HCT116 (cell line): ENCODE measurements at regions not wholly inside any gene's neighbourhood (a gene's known extent, or its start where the extent isn't known, plus 50 kb on each side); places are given as distances from the start of the nearest gene placed in this dataset.

Experiments
- ATAC-seq: fragments of 200-7000 bp; cut with Tn5 transposase; 2 replicates; pipeline ENCODE4 v1.9.1; 2020; ENCODE audit warnings: mild to moderate bottlenecking, moderate library complexity
- BruUV-seq: library from RNA; stranded (reverse); fragments of 400-500 nt; replicated peaks from 2 replicates; lab custom pipeline; 2021; lab: Mats Ljungman, UMichigan
- CTCF ChIA-PET: fragments of 300-600 bp; sonication (Branson Sonifier 250); formaldehyde crosslinking; loops from one replicate; lab custom pipeline; 2021; ENCODE audit warnings: antibody characterized with exemption; lab: Charles Lee
- POLR2A ChIA-PET: fragments of 300-600, 350-600 bp; sonication (Branson Sonifier 250); formaldehyde crosslinking; loops from one replicate; lab custom pipeline; 2021; ENCODE audit warnings: antibody characterized with exemption; lab: Charles Lee
- RAD21 ChIA-PET, 2 experiments: fragments of 300-600 bp; sonication (Branson Sonifier 250); formaldehyde crosslinking; loops; one replicate each; lab custom pipeline; 2023; ENCODE audit warnings: low total read pairs in 2 of 2; ENCODE audit not compliant: uncharacterized antibody in 2 of 2, unreplicated experiment in 2 of 2, low non-redundant PET in 1 of 2; lab: Charles Lee
- DNase-seq: peaks from one replicate; pipeline ENCODE4 v3.0.0-alpha.2; 2010; ENCODE audit warnings: low read depth, low spot score
- H2AFZ ChIP-seq: fragments of 200-600 bp; shearing (Covaris generic), sonication (generic); 2 replicates; pipeline ENCODE4 v1.6.1; 2017; ENCODE audit warnings: low read depth, mixed run types, mixed read lengths, antibody characterized with exemption, low read length; ENCODE audit not compliant: poor library complexity, severe bottlenecking
- H3K27ac ChIP-seq: 2 replicates; pipeline ENCODE4 v1.5.1; 2012; ENCODE audit warnings: low read depth, low read length
- H3K27me3 ChIP-seq: fragments of 200-600 bp; sonication (generic); 2 replicates; pipeline ENCODE4 v1.6.1; 2016; ENCODE audit warnings: mixed run types, low read length, mixed read lengths; ENCODE audit not compliant: insufficient read depth
- H3K36me3 ChIP-seq, 2 experiments: fragments of 200-500 bp in 1 of 2; fragments of 200-600 bp in 1 of 2; sonication (Bioruptor generic) in 1 of 2; sonication (generic) in 1 of 2; 2 replicates each; pipeline versions ENCODE4 v1.5.1 to v1.6.1; 2014 to 2016; ENCODE audit warnings: low read length in 2 of 2, inconsistent platforms in 1 of 2, mixed read lengths in 1 of 2, mixed run types in 1 of 2; ENCODE audit not compliant: insufficient read depth in 2 of 2, control insufficient read depth in 1 of 2
- H3K4me1 ChIP-seq, 2 experiments: fragments of 200-600 bp in 1 of 2; sonication (generic) in 1 of 2; 2 replicates each; pipeline versions ENCODE4 v1.5.1 to v1.6.1; 2012 to 2017; ENCODE audit warnings: low read length in 2 of 2, inconsistent platforms in 1 of 2, mild to moderate bottlenecking in 1 of 2, mixed read lengths in 1 of 2, mixed run types in 1 of 2, moderate library complexity in 1 of 2; ENCODE audit not compliant: insufficient read depth in 2 of 2, control insufficient read depth in 1 of 2
- H3K4me2 ChIP-seq: fragments of 200-600 bp; sonication (generic); 2 replicates; pipeline ENCODE4 v1.6.1; 2017; ENCODE audit warnings: mixed run types, low read length, mixed read lengths
- H3K4me3 ChIP-seq, 2 experiments: fragments of 200-600 bp in 1 of 2; sonication (generic) in 1 of 2; replicated peaks in 1 of 2; 2 replicates each; pipeline ENCODE4 v1.5.1; 2011 to 2016; ENCODE audit warnings: low read length in 2 of 2, control low read depth in 1 of 2, low read depth in 1 of 2, mild to moderate bottlenecking in 1 of 2, mixed read lengths in 1 of 2, mixed run types in 1 of 2
- H3K79me2 ChIP-seq: fragments of 200-600 bp; sonication (generic); 2 replicates; pipeline ENCODE4 v1.6.1; 2017; ENCODE audit warnings: mild to moderate bottlenecking, mixed run types, low read length, moderate library complexity, mixed read lengths; ENCODE audit not compliant: insufficient read depth
- H3K9ac ChIP-seq: fragments of 200-600 bp; sonication (generic); 2 replicates; pipeline ENCODE4 v1.6.1; 2016; ENCODE audit warnings: low read length, mixed read lengths
- H3K9me2 ChIP-seq: fragments of 200-600 bp; sonication (generic), shearing (Covaris generic); 2 replicates; pipeline ENCODE4 v1.6.1; 2017; ENCODE audit warnings: mixed run types, mild to moderate bottlenecking, moderate library complexity; ENCODE audit not compliant: insufficient read depth
- H3K9me3 ChIP-seq, 2 experiments: fragments of 200-500 bp in 1 of 2; fragments of 200-600 bp in 1 of 2; sonication (Bioruptor generic) in 1 of 2; sonication (generic) in 1 of 2; 2 replicates each; pipeline ENCODE4 v1.6.1; 2014 to 2017; ENCODE audit warnings: low read length in 2 of 2, mixed read lengths in 2 of 2, inconsistent platforms in 1 of 2, low read depth in 1 of 2, mild to moderate bottlenecking in 1 of 2, mixed run types in 1 of 2, moderate library complexity in 1 of 2; ENCODE audit not compliant: control insufficient read depth in 1 of 2, insufficient read depth in 1 of 2
- H4K20me1 ChIP-seq: fragments of 200-600 bp; sonication (generic), shearing (Covaris generic); 2 replicates; pipeline ENCODE4 v1.6.1; 2017; ENCODE audit warnings: mixed run types, mild to moderate bottlenecking, moderate library complexity; ENCODE audit not compliant: insufficient read depth
- EZH2 ChIP-seq: fragments of 200-600 bp; sonication (generic); IDR thresholded peaks from 2 replicates; pipeline ENCODE4 v1.6.1; 2017; ENCODE audit warnings: antibody characterized with exemption, mixed run types
- EZH2phosphoT487 ChIP-seq: fragments of 200-600 bp; IDR thresholded peaks from 2 replicates; pipeline ENCODE4 v1.6.1; 2018; ENCODE audit warnings: antibody characterized with exemption, borderline replicate concordance
- POLR2AphosphoS5 ChIP-seq: IDR thresholded peaks from 2 replicates; pipeline ENCODE4 v1.6.1; 2011; ENCODE audit warnings: mild to moderate bottlenecking, low read depth, low read length, moderate library complexity
- SIN3A ChIP-seq: IDR thresholded peaks from 2 replicates; pipeline ENCODE4 v1.6.1; 2012; ENCODE audit warnings: low read depth
- SP1 ChIP-seq: IDR thresholded peaks from 2 replicates; pipeline ENCODE4 v1.6.1; 2012; ENCODE audit warnings: low read depth
- YY1 ChIP-seq: IDR thresholded peaks from 2 replicates; pipeline ENCODE4 v1.6.1; 2011; ENCODE audit warnings: low read length, low read depth, moderate library complexity, mild to moderate bottlenecking; ENCODE audit not compliant: insufficient replicate concordance; ENCODE audit errors: extremely low read depth
- ZFX ChIP-seq: fragments of 450-650 bp; IDR thresholded peaks from 2 replicates; pipeline ENCODE4 v1.6.1; 2017
- intact Hi-C: fragments of 100-400 bp; cut with micrococcal nuclease; formaldehyde crosslinking; loops from 2 replicates; pipeline ENCODE4 v1.10.0; 2022
- TF ChIP-seq, protein P1 (sequence below): IDR thresholded peaks from 2 replicates; pipeline ENCODE4 v1.6.1; 2012; ENCODE audit warnings: low read depth
- TF ChIP-seq, protein P2 (sequence below), 3 experiments: fragments of 200-600 bp in 1 of 3; sonication (generic) in 1 of 3; IDR thresholded peaks in 2 of 3; conservative IDR thresholded peaks in 1 of 3; 2 replicates each; pipeline ENCODE4 v1.5.1; 2012 to 2017; ENCODE audit warnings: low read depth in 2 of 3, low read length in 2 of 3, antibody characterized with exemption in 1 of 3, borderline replicate concordance in 1 of 3, control low read depth in 1 of 3, mild to moderate bottlenecking in 1 of 3, mixed read lengths in 1 of 3, mixed run types in 1 of 3, moderate library complexity in 1 of 3; ENCODE audit not compliant: insufficient read depth in 1 of 3

- intact Hi-C loops = no loop called here
- ChIA-PET RAD21 (no interaction called here), POLR2A (no interaction called here), CTCF (interaction anchor here (1.2 to 1.7 kb wide), 2 partner anchors 11 to 719 kb away, joined by 3 to 4 read pairs; no protein-coding TSS in a partner anchor)
- Histone ChIP-seq H2AFZ (no peak overlapping the region), H3K27ac (no peak overlapping the region), H3K4me2 (no peak overlapping the region), H3K36me3 (no peaks in the 10 kb centered on the region), H4K20me1 (no peaks in the 10 kb centered on the region), H3K9ac (no peak overlapping the region), H3K4me3 (no peak overlapping the region), H3K27me3 (no peaks in the 10 kb centered on the region), H3K9me3 (no peaks in the 10 kb centered on the region), H3K4me1 (no peaks in the 10 kb centered on the region), H3K9me2 (no peaks in the 10 kb centered on the region), H3K79me2 (no peaks in the 10 kb centered on the region)
- no peak for DNase-seq
- TF ChIP-seq SP1 (no peak), EZH2 (no peak), ZFX (no peak), YY1 (no peak), SIN3A (no peak), EZH2phosphoT487 (no peak), POLR2AphosphoS5 (no peak)
- TF ChIP-seq, protein P1, sequence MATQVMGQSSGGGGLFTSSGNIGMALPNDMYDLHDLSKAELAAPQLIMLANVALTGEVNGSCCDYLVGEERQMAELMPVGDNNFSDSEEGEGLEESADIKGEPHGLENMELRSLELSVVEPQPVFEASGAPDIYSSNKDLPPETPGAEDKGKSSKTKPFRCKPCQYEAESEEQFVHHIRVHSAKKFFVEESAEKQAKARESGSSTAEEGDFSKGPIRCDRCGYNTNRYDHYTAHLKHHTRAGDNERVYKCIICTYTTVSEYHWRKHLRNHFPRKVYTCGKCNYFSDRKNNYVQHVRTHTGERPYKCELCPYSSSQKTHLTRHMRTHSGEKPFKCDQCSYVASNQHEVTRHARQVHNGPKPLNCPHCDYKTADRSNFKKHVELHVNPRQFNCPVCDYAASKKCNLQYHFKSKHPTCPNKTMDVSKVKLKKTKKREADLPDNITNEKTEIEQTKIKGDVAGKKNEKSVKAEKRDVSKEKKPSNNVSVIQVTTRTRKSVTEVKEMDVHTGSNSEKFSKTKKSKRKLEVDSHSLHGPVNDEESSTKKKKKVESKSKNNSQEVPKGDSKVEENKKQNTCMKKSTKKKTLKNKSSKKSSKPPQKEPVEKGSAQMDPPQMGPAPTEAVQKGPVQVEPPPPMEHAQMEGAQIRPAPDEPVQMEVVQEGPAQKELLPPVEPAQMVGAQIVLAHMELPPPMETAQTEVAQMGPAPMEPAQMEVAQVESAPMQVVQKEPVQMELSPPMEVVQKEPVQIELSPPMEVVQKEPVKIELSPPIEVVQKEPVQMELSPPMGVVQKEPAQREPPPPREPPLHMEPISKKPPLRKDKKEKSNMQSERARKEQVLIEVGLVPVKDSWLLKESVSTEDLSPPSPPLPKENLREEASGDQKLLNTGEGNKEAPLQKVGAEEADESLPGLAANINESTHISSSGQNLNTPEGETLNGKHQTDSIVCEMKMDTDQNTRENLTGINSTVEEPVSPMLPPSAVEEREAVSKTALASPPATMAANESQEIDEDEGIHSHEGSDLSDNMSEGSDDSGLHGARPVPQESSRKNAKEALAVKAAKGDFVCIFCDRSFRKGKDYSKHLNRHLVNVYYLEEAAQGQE = no peak
- TF ChIP-seq, protein P2, sequence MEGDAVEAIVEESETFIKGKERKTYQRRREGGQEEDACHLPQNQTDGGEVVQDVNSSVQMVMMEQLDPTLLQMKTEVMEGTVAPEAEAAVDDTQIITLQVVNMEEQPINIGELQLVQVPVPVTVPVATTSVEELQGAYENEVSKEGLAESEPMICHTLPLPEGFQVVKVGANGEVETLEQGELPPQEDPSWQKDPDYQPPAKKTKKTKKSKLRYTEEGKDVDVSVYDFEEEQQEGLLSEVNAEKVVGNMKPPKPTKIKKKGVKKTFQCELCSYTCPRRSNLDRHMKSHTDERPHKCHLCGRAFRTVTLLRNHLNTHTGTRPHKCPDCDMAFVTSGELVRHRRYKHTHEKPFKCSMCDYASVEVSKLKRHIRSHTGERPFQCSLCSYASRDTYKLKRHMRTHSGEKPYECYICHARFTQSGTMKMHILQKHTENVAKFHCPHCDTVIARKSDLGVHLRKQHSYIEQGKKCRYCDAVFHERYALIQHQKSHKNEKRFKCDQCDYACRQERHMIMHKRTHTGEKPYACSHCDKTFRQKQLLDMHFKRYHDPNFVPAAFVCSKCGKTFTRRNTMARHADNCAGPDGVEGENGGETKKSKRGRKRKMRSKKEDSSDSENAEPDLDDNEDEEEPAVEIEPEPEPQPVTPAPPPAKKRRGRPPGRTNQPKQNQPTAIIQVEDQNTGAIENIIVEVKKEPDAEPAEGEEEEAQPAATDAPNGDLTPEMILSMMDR (IDR thresholded peaks at IDR 0.05 in 2 of 3, conservative IDR thresholded peaks at IDR 0.05 in 1 of 3; ENCODE audit: borderline replicate concordance in 1 of 3, insufficient read depth in 1 of 3, low read depth in 2 of 3, low read length in 2 of 3) = no peak
- no peak for ATAC-seq
- BruUV-seq = no TSS peak
Observed at GRCh38 chr18:60560071-60560470, 187.5 kb upstream of the MC4R start.
